ENCODE measurements at regions not wholly inside any gene's neighbourhood (a gene's known extent, or its start where the extent isn't known, plus 50 kb on each side); places are given as distances from the start of the nearest gene placed in this dataset.

- H3K4me3 ChIP-seq (ENCODE audit: low read depth, low read length): no peak overlapping the region
- no peak for TF ChIP-seq CTCF (IDR thresholded peaks at IDR 0.05; ENCODE audit: insufficient read depth, low read length)
- no peak for DNase-seq (ENCODE audit: low read depth)
These were observed 113.3 kb upstream of the H2AZ1 start for GRCh38 chr4:100063355-100063754.

GRCh38 chr4:100062921-100063320, 112.8 kb upstream of the H2AZ1 start:
- DNase-seq (ENCODE audit: low read depth): no peak
- no peak for TF ChIP-seq CTCF (IDR thresholded peaks at IDR 0.05; ENCODE audit: insufficient read depth, low read length)
- no peak overlapping the region for H3K4me3 ChIP-seq (ENCODE audit: low read depth, low read length)

GRCh38 chr4:100061835-100062234, 111.8 kb upstream of the H2AZ1 start:
- H3K4me3 ChIP-seq (ENCODE audit: low read depth, low read length): no peak overlapping the region
- no peak for DNase-seq (ENCODE audit: low read depth)
- TF ChIP-seq CTCF (IDR thresholded peaks at IDR 0.05; ENCODE audit: insufficient read depth, low read length): no peak

GRCh38 chr4:100060765-100061416, 110.8 kb upstream of the H2AZ1 start:
- TF ChIP-seq CTCF (IDR thresholded peaks at IDR 0.05; ENCODE audit: insufficient read depth, low read length): no peak
- DNase-seq (ENCODE audit: low read depth): no peak
- no peak overlapping the region for H3K4me3 ChIP-seq (ENCODE audit: low read depth, low read length)

GRCh38 chr4:100059467-100059866, 109.4 kb upstream of the H2AZ1 start:
- H3K4me3 ChIP-seq (ENCODE audit: low read depth, low read length): no peak overlapping the region
- TF ChIP-seq CTCF (IDR thresholded peaks at IDR 0.05; ENCODE audit: insufficient read depth, low read length): no peak
- no peak for DNase-seq (ENCODE audit: low read depth)

GRCh38 chr4:100056701-100057100, 106.6 kb upstream of the H2AZ1 start:
- DNase-seq (ENCODE audit: low read depth): no peak

More at GRCh38 chr4:100056701-100057100, 106.6 kb upstream of the H2AZ1 start:
- H3K4me3 ChIP-seq (ENCODE audit: low read depth, low read length): no peak overlapping the region
- no peak for TF ChIP-seq CTCF (IDR thresholded peaks at IDR 0.05; ENCODE audit: insufficient read depth, low read length)

Measured in fibroblast of the aortic adventitia (primary cell).